Epithelial cell of proximal tubule (primary cell): ENCODE measurements at regions not wholly inside any gene's neighbourhood (a gene's known extent, or its start where the extent isn't known, plus 50 kb on each side); places are given as distances from the start of the nearest gene placed in this dataset.

Experiments
- DNase-seq: peaks from one replicate; pipeline ENCODE4 v3.0.0-alpha.2; 2011; ENCODE audit warnings: low read depth
- H3K4me3 ChIP-seq: 2 replicates; pipeline ENCODE4 v1.5.1; 2011; ENCODE audit warnings: low read depth, mild to moderate bottlenecking, low read length
- TF ChIP-seq, protein P1 (sequence below): conservative IDR thresholded peaks from 2 replicates; pipeline ENCODE4 v1.5.1; 2012; ENCODE audit warnings: low read depth, mild to moderate bottlenecking, low read length

DNA sequence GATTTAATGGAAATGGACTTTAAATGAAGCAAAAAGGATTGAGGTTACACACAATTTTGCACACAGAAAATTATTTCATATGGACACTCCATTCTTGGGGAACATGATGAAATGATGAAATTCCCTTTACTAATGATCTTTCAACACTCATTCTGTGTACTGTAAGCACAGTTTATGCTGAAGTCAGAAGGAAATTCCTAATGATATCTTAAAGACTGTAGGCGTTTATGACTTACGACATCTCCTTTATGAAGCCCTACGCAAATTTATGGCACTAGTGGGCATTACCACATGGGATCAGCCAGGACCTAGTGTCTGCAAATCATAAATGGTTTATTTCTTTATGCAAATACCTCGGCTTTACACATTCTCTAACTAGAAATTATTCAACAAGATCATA is 97.9 kb upstream of the SOX5 start:
- TF ChIP-seq, protein P1, sequence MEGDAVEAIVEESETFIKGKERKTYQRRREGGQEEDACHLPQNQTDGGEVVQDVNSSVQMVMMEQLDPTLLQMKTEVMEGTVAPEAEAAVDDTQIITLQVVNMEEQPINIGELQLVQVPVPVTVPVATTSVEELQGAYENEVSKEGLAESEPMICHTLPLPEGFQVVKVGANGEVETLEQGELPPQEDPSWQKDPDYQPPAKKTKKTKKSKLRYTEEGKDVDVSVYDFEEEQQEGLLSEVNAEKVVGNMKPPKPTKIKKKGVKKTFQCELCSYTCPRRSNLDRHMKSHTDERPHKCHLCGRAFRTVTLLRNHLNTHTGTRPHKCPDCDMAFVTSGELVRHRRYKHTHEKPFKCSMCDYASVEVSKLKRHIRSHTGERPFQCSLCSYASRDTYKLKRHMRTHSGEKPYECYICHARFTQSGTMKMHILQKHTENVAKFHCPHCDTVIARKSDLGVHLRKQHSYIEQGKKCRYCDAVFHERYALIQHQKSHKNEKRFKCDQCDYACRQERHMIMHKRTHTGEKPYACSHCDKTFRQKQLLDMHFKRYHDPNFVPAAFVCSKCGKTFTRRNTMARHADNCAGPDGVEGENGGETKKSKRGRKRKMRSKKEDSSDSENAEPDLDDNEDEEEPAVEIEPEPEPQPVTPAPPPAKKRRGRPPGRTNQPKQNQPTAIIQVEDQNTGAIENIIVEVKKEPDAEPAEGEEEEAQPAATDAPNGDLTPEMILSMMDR = no peak
- no peak for DNase-seq

DNA sequence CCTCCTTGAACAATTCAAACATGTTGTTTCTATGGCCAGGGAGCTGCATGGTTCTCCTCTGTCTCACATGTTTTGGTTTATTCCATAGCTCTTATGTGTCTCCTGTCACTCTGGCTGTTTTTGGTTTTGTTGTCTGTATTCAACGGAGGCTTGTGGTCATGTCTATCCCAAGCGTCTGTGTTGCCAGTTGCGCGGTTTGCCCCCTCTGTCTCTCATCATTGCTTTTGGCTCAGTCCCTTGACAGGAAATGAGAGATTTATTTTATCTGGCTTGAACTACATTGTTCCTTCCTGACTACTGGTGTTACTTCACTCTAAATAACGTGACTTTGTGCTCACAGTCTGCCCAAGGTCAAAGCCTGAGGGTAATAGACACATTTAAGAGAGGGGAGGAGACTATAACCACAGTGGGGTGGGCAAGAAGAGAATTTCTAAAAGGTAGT is 96.4 kb upstream of the SOX5 start:
- TF ChIP-seq, protein P1 = no peak
- H3K4me3 ChIP-seq = no peak overlapping the region
- DNase-seq = no peak

More for the DNA sequence above, 97.9 kb upstream of the SOX5 start:
- no peak overlapping the region for H3K4me3 ChIP-seq

DNA sequence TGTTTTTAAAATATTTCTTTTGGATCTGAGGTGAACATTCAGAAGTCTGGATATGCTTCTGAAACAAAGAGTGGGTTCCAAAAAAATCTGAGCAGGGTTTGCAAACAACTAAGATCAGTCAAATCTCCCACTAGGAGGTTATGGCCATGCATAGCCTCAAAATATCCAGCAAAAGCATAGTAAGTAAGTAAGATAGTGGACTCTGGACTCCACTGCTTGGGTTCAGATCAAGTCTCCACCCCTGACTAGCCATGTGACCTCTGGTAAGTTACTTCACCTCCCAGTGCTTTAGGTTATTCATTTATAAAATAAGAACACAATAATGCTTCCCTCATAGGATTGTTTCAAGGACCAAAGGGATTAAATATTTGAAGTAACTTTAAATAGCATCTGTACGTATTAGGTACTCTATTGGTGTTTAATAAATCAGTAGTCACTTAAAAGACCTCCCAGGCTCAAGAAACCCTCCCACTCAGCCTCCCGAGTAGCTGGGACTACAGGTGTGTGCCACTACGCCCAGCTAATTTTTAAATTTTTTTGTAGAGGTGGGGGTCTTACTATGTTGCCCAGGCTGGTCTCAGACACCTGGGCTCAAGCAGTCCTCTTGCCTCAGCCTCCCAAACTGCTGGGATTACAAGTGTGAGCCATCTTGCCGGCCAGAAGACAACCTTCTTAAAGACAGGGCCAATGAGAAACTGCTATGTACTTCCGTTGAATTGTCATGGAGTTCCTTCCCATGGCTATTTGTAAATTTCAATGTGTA is 95.7 kb upstream of the SOX5 start:
- no peak overlapping the region for H3K4me3 ChIP-seq
- TF ChIP-seq, protein P1 = no peak
- no peak for DNase-seq

DNA sequence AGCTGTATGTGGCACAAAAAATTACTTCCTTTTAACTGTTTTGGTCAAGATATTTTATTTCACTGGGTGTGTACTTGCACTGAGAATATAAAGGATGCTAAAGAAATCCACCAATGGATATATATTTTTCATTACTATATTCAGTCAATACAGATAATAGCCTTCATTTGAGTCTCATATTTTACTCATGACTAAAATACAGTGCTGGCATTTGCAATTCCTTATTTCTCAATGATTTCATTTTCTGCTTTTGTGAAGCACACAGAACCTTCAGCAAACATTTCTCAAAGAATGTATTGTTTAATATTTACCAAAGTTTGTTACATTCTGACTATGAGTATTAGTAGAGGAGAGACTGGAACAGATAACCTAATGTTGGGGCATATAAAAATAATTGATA is 93.2 kb upstream of the SOX5 start:
- H3K4me3 ChIP-seq = no peak overlapping the region
- DNase-seq = no peak

DNA sequence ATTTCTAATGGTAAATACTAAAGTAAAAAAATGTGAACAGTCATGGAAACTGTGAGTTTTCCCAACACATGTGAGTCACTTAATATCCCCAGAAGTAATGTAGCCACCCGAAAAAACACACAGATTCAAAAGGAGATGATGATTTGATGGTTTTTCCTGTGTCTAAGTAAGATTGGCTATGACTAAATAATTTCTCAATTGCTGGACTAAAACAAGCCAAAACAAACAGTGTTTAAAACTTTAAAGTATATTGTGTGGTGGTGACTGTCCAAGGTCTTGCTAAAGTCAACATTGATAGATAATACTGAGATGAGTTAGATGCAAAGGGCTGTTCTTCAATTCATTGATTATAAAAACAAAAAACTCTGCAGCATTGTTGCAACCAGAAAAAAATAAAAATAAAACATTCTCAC is 89.6 kb upstream of the SOX5 start:
- no peak for DNase-seq
- TF ChIP-seq, protein P1 = no peak
- H3K4me3 ChIP-seq = no peak overlapping the region

More for the DNA sequence above, 93.2 kb upstream of the SOX5 start:
- TF ChIP-seq, protein P1 = no peak

DNA sequence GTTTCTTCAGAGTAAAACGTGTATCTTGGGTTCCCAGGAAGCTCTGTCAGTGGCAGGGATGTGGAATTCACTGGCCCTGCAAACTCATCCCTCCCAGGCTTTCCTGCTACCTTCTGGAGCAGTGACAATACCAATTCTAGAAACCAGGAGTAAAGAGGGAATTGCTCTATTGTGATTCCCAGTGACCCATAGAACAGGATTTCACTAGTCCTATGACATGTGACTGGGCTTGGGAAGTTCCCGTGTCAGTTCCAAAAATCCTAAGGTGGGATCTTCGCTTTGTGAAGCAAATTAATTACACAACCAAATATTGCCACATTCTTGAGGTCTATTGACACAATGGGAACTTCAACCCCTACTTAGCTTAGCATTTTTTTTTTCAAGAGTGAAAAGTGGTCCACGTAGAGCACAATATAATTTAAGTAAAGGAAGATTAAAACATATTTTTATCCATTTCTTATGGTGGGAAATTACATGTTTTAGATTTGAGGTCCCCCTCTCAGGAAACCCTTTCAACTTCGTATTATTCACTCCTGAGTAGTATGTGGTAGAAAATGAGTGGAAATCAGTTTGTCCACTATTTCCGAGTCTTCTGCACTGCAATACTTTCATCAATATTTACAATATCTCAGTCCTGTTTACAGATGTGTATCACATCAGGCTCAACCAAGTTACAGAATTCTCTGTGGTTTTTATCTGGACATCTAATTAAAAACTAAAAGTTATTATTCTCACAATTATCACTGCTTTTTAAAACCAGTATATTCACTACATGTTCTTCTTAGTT is 88.9 kb upstream of the SOX5 start:
- no peak for DNase-seq
- TF ChIP-seq, protein P1 = no peak
- H3K4me3 ChIP-seq = no peak overlapping the region
